ENCODE measurements at regions not wholly inside any gene's neighbourhood (a gene's known extent, or its start where the extent isn't known, plus 50 kb on each side); places are given as distances from the start of the nearest gene placed in this dataset.

DNA sequence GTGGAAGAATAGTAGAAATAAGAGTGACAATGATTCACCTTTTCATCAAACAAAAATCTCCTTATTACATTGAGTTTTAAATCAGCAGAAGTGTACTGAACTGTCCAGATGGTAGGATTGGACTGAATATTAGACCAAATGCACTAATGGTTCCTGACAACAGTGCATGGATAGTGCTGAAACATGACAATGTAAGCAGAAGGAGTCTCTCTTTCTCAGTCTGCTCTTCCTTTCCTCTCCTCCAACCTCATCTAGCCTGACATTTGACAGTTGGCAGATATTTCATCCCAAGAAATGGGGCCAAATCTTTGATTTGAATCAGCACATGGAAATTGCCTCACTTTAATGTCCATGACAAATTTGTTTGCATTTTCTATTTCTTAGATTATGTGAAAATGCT, 225.1 kb upstream of the PLSCR5 start:
- DNase-seq: no peak

GRCh38 chr3:146827836-146828235, 222.7 kb upstream of the PLSCR5 start:
- no peak for DNase-seq

- no peak for DNase-seq
Observed at GRCh38 chr3:146823622-146824021, 218.5 kb upstream of the PLSCR5 start.

DNA sequence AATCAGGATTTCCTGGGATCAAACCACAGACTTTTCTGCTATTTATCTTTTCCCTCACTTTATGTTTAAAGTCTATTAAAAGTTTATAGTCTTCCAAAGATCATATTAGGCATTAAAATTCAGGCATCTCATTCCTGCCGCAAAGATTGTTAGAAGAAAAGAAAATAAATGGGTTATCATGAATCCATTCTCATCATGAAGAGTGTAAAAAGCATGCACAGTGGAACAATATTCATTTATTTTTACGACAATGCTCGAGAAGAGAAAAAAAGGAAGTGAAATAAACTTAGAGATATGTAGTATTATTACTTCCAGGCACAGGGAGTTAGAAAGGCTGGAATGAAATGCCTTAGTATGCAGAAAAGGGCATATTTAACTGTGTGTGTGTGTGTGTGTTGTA, 213.7 kb upstream of the PLSCR5 start:
- no peak for DNase-seq

GRCh38 chr3:146818301-146818700, 213.2 kb upstream of the PLSCR5 start:
- no peak for DNase-seq

GRCh38 chr3:146817704-146818103, 212.6 kb upstream of the PLSCR5 start:
- peak; percentile 20 for DNase-seq

GRCh38 chr3:146814601-146815315, 209.6 kb upstream of the PLSCR5 start:
- DNase-seq: no peak

GRCh38 chr3:146813496-146813895, 208.3 kb upstream of the PLSCR5 start:
- DNase-seq: no peak

- peak; percentile 71 for DNase-seq
Observed at GRCh38 chr3:146803745-146804144, 198.6 kb upstream of the PLSCR5 start.

DNA sequence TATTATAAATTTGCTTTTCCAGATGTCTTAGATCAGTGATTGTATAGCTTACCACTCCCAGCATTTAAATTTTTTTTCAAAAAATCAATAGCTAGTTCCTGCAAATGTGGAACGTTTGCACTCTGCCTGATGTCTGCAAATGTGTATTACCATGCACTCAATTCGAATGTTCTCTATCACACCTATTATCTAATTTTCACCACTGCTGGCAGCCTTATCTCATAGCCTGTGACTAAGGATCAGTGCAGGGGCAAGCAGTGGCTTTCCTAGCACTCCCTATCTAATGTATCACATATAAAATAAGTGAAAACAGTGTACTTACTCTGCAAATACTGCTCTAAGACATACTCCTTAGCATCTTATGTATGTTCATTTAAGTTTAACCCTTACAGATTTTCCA, 196.3 kb upstream of the PLSCR5 start:
- DNase-seq: no peak

- DNase-seq: no peak
Observed at GRCh38 chr3:146800484-146800883, 195.3 kb upstream of the PLSCR5 start.

- no peak for DNase-seq
Observed at GRCh38 chr3:146796078-146796477, 190.9 kb upstream of the PLSCR5 start.

DNA sequence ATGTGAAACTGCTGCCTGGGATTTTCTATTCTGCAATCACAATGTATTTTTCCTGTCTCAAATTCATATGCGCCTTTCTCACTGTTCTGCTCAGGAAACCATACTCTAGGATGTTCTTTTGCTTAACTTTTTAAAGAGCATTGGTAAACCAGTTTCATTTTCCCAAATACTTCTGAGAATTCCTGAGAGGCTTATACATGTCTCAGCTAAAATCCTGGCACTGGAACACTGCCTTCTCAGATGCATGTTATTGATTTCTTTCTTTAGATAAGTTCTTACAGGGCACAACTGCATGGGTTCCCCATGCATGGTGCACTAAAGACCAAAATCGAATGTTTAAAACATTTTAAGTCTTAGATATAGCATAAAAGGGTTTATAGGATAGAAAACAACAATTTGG, 178.3 kb upstream of the PLSCR5 start:
- DNase-seq: no peak

DNA sequence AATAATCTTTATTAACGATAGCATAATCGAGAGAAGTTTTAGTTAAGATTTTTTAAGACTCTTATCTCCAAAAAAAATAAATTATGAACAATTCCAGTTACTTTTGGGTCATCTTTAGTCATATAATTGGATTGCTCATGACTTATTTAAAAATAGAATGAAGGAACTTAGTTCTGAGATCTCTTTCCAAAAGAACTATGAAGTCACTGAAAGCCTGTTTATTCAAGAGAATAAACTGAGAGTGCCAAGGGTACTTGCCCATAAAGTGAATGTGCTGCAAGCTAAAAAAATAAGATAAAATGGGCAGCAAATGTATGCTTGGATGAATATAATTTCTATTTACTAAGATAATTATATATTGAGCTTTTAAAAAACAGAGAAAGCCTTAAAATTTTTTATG, 176.5 kb upstream of the PLSCR5 start:
- no peak for DNase-seq

DNA sequence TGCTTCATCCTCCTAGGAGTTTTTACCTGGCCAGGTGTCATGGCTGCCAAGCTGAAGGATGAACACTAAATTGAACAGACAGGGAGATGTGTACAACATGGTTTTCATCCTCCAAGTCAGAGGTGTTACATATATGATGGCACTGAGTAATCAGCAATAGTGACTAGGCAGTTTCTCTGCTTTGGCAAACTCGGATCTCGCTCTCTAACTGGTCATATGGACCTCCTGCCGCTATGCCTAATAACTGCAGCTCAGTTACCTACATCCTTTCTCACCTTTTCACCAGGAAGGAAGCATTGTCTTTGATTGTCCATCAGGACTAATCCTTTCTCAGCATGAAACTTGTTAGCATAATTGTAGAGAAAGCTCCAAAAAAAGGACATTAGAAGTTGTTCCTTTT, 175.9 kb upstream of the PLSCR5 start:
- DNase-seq: no peak

- no peak for DNase-seq
Observed at GRCh38 chr3:146780251-146780650, 175.1 kb upstream of the PLSCR5 start.

GRCh38 chr3:146777941-146778340, 172.8 kb upstream of the PLSCR5 start:
- no peak for DNase-seq

DNA sequence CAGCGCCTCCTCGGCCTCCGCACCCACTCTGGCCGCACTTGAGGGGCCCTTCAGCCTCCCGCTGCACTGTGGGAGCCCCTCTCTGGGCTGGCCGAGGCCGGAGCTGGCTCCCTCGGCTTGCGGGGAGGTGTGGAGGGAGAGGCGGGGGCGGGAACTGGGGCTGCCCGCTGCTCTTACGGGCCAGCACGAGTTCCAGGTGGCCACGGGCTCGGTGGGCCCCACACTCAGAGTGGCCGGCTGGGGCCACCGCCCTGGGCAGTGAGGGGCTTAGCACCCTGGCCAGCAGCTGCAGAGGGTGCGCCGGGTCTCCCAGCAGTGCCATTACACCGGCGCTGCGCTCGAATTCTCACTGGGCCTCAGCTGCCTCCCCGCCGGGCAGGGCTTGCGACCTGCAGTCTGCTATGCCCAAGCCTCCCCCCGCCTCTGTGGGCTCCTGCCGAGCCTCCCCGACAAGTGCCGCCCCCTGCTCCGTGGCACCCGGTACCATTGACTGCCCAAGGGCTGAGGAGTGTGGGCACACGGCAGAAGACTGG, 167.1 kb upstream of the PLSCR5 start:
- DNase-seq: no peak

GRCh38 chr3:146770881-146771280, 165.7 kb upstream of the PLSCR5 start:
- DNase-seq: peak; percentile 7

GRCh38 chr3:146770301-146770700, 165.2 kb upstream of the PLSCR5 start:
- DNase-seq: no peak

DNA sequence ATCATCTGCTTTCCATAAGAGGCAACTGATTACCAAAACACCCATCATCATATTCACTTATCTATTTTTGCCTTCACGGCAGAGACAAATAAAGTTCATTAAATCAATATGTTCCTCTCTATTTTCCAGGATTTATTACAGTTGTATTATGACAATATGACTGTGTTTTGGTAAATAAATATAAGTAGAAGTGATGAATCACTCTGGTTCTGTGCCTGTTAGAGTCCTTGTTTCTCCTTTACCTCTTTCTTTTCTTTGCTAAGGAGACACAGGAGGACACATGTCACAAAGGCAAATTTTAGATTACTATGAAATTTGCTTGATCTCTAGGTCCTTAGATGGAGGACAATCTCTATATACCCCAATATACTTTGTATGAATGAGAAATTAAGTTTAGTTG, 152.6 kb upstream of the PLSCR5 start:
- no peak for DNase-seq

DNA sequence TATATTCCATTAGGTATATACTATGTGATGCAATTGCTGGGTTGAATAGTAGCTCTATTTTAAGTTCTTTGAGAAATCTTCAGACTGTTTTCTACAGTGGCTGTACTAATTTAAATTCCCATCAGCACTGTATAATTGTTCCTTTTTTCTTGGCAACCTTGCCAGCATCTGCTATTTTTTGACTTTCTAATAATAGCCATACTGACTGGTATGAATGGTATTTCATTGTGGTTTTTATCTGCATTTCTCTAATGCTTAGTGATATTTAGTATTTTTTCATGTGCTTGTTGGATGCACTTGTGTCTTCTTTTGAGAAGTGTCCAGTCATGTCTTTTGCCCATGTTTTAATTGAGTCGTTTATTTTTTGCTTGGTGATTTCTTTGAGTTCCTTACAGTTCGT, 145.1 kb upstream of the PLSCR5 start:
- peak; percentile 29 for DNase-seq

GRCh38 chr3:146747928-146748327, 142.8 kb upstream of the PLSCR5 start:
- DNase-seq: peak; percentile 60

GRCh38 chr3:146747051-146747450, 141.9 kb upstream of the PLSCR5 start:
- DNase-seq: no peak

GRCh38 chr3:146746190-146746589, 141.0 kb upstream of the PLSCR5 start:
- DNase-seq: peak; percentile 62
